ENCODE measurements at regions not wholly inside any gene's neighbourhood (a gene's known extent, or its start where the extent isn't known, plus 50 kb on each side); places are given as distances from the start of the nearest gene placed in this dataset.

GRCh38 chr7:79608005-79608404 lies 154.5 kb upstream of the MAGI2 start:
- TF ChIP-seq POLR2A (IDR thresholded peaks at IDR 0.05; ENCODE audit: low read length) = no peak
- TF ChIP-seq GATA1 (IDR thresholded peaks at IDR 0.05; ENCODE audit: low read depth, low read length) = no peak
